K562 (cell line): ENCODE measurements at regions not wholly inside any gene's neighbourhood (a gene's known extent, or its start where the extent isn't known, plus 50 kb on each side); places are given as distances from the start of the nearest gene placed in this dataset.

Experiments used
- ATAC-seq: fragments of 200-7000 bp; cut with Tn5 transposase; 3 replicates; pipeline ENCODE4 v1.9.1; 2020; ENCODE audit warnings: moderate library complexity
- BruUV-seq: library from RNA; stranded (reverse); fragments of 400-500 nt; replicated peaks from 2 replicates; lab custom pipeline; 2021; lab: Mats Ljungman, UMichigan
- CTCF ChIA-PET: fragments of 300-600 bp; formaldehyde crosslinking; extraction: SDS; loops from one replicate; lab custom pipeline; 2021; ENCODE audit warnings: low intra/inter-chr PET ratio; lab: Yijun Ruan, JAX
- POLR2A ChIA-PET: fragments of 300-600, 350-650 bp; sonication (Branson Sonifier 250); formaldehyde crosslinking; extraction: SDS; loops from one replicate; lab custom pipeline; 2021; ENCODE audit warnings: antibody characterized with exemption, inconsistent platforms; lab: Yijun Ruan, JAX
- DNase-seq, 4 experiments: peaks; one replicate each; pipeline versions ENCODE4 v3.0.0 to v3.0.0-alpha.2; 2011 to 2018; ENCODE audit warnings: low spot score in 3 of 4, mixed read lengths in 3 of 4; ENCODE audit errors: extremely low read depth in 1 of 4
- FAIRE-seq: peaks from 2 replicates; lab custom pipeline; 2011; peaks lifted over from hg19 to GRCh38; lab: Jason Lieb, UNC
- H2AFZ ChIP-seq: 2 replicates; pipeline ENCODE4 v1.6.0; 2011; ENCODE audit warnings: low read depth, low read length, control low read depth, inconsistent platforms
- H3K27ac ChIP-seq: fragments of 200-600 bp; 3 replicates; pipeline ENCODE4 v1.8.0; 2011; ENCODE audit warnings: low read depth, mild to moderate bottlenecking, control low read depth, inconsistent platforms, low read length, moderate library complexity, mixed read lengths; ENCODE audit errors: extremely low read depth
- H3K27me3 ChIP-seq, 2 experiments: fragments of 300-600 bp in 1 of 2; 2 replicates in 1 of 2; 3 replicates in 1 of 2; pipeline versions ENCODE4 v1.6.0 to v1.8.0; 2011; ENCODE audit warnings: inconsistent platforms in 2 of 2, low read length in 2 of 2, mild to moderate bottlenecking in 1 of 2, mixed read lengths in 1 of 2, moderate library complexity in 1 of 2; ENCODE audit not compliant: control insufficient read depth in 2 of 2, insufficient read depth in 2 of 2
- H3K36me3 ChIP-seq: fragments of 300-600 bp; 3 replicates; pipeline ENCODE4 v1.8.0; 2011; ENCODE audit warnings: mild to moderate bottlenecking, low read length, inconsistent platforms; ENCODE audit not compliant: control insufficient read depth, insufficient read depth
- H3K4me1 ChIP-seq, 2 experiments: fragments of 200-600 bp in 1 of 2; replicated peaks in 1 of 2; 2 replicates in 1 of 2; 3 replicates in 1 of 2; pipeline versions ENCODE4 v1.5.1 to v1.8.0; 2011; ENCODE audit warnings: inconsistent platforms in 2 of 2, low read length in 2 of 2, mild to moderate bottlenecking in 1 of 2, mixed read lengths in 1 of 2, moderate library complexity in 1 of 2; ENCODE audit not compliant: control insufficient read depth in 2 of 2, insufficient read depth in 2 of 2
- H3K4me2 ChIP-seq: 2 replicates; pipeline ENCODE4 v1.6.1; 2011; ENCODE audit warnings: low read length, control low read depth, inconsistent platforms, mixed read lengths; ENCODE audit not compliant: insufficient read depth
- H3K4me3 ChIP-seq: fragments of 200-600 bp; sonication (generic), shearing (Covaris generic); 2 replicates; pipeline ENCODE4 v1.5.1; 2016; ENCODE audit warnings: control low read depth, inconsistent platforms
- H3K79me2 ChIP-seq: fragments of 200-600 bp; 3 replicates; pipeline ENCODE4 v1.8.0; 2011; ENCODE audit warnings: low read length, inconsistent platforms; ENCODE audit not compliant: control insufficient read depth, insufficient read depth
- H3K9ac ChIP-seq, 2 experiments: 2 replicates each; pipeline versions ENCODE4 v1.6.0 to v1.6.1; 2011; ENCODE audit warnings: low read depth in 2 of 2, low read length in 2 of 2, control low read depth in 1 of 2, inconsistent platforms in 1 of 2, mild to moderate bottlenecking in 1 of 2, mixed read lengths in 1 of 2; ENCODE audit not compliant: insufficient read depth in 1 of 2
- H3K9me1 ChIP-seq: one replicate; pipeline ENCODE4 v1.6.0; 2011; ENCODE audit warnings: inconsistent platforms, mild to moderate bottlenecking, low read length, moderate library complexity; ENCODE audit not compliant: control insufficient read depth, insufficient read depth
- H3K9me3 ChIP-seq: replicated peaks from 2 replicates; pipeline ENCODE4 v1.5.1; 2011; ENCODE audit warnings: low read depth, low read length, inconsistent platforms; ENCODE audit not compliant: control insufficient read depth, insufficient read depth
- H4K20me1 ChIP-seq: replicated peaks from 2 replicates; pipeline ENCODE4 v1.6.1; 2011; ENCODE audit warnings: low read length, inconsistent platforms, mixed read lengths; ENCODE audit not compliant: control insufficient read depth, insufficient read depth
- FOXK2 ChIP-seq, 2 experiments: fragments of 450-650 bp; IDR thresholded peaks in 1 of 2; conservative IDR thresholded peaks in 1 of 2; 2 replicates each; pipeline ENCODE4 v1.6.1; 2016; ENCODE audit warnings: low read depth in 2 of 2, mild to moderate bottlenecking in 1 of 2
- HDAC3 ChIP-seq: fragments of 450-650 bp; IDR thresholded peaks from 2 replicates; pipeline ENCODE4 v1.6.1; 2018; ENCODE audit warnings: borderline replicate concordance, mild to moderate bottlenecking, moderate library complexity; ENCODE audit not compliant: partially characterized antibody
- HDGF ChIP-seq: fragments of 450-650 bp; IDR thresholded peaks from 2 replicates; pipeline ENCODE4 v1.6.1; 2016
- MTA1 ChIP-seq: fragments of 450-650 bp; IDR thresholded peaks from 2 replicates; pipeline ENCODE4 v1.6.1; 2017; ENCODE audit warnings: borderline replicate concordance
- NFIX ChIP-seq: fragments of 250-450 bp; sonication (Bioruptor Pico); IDR thresholded peaks from 2 replicates; pipeline ENCODE4 v1.4.0; 2020; ENCODE audit warnings: low read depth, mild to moderate bottlenecking, moderate library complexity
- PHB2 ChIP-seq: fragments of 450-650 bp; IDR thresholded peaks from 2 replicates; pipeline ENCODE4 v1.6.1; 2017; ENCODE audit warnings: low read depth
- POLR2H ChIP-seq: IDR thresholded peaks from 2 replicates; pipeline ENCODE4 v1.6.1; 2016; ENCODE audit warnings: missing genetic modification characterization, low read depth, mild to moderate bottlenecking, control low read depth, missing compliant biosample characterization, moderate library complexity
- PTBP1 ChIP-seq: fragments of 200-400 bp; formaldehyde crosslinking; IDR thresholded peaks from 2 replicates; pipeline ENCODE4 v1.6.1; 2017; ENCODE audit warnings: low read depth, low read length
- SMAD3 ChIP-seq: fragments of 450-650 bp; formaldehyde crosslinking; conservative IDR thresholded peaks from 2 replicates; pipeline ENCODE4 v1.4.0; 2020; ENCODE audit warnings: mild to moderate bottlenecking
- SNRNP70 ChIP-seq: fragments of 200-400 bp; formaldehyde crosslinking; optimal IDR thresholded peaks from 2 replicates; pipeline ENCODE3; 2017; ENCODE audit warnings: low read depth, low read length
- ZNF217 ChIP-seq: sonication (generic); formaldehyde crosslinking; IDR thresholded peaks from 2 replicates; pipeline ENCODE4 v1.8.0; 2022; ENCODE audit warnings: mild to moderate bottlenecking, missing genetic modification reagents
- ZNF699 ChIP-seq: fragments of 250-450 bp; sonication (Bioruptor Pico); IDR thresholded peaks from 2 replicates; pipeline ENCODE4 v1.8.0; 2021; ENCODE audit warnings: mild to moderate bottlenecking, moderate library complexity; ENCODE audit not compliant: insufficient replicate concordance
- WGBS: fragments of 100-300 bp; shearing (Covaris generic); methylation state at CpG from one replicate; pipeline ENCODE4 v1.1.6; 2016; ENCODE audit warnings: low coverage, mixed read lengths; ENCODE audit not compliant: insufficient coverage; ENCODE audit errors: missing lambda C conversion rate; 5-methylcytosine and 5-hydroxymethylcytosine counted together
- in situ Hi-C: fragments of 300-500 bp; cut with MboI; formaldehyde crosslinking; loops from 4 replicates; pipeline ENCODE4 v1.15.0; 2018; ENCODE audit warnings: inconsistent platforms, mixed read lengths
- intact Hi-C: fragments of 100-400 bp; cut with micrococcal nuclease; formaldehyde crosslinking; loops from 2 replicates; pipeline ENCODE4 v1.14.2; 2022
- TF ChIP-seq, protein P1 (sequence below): sonication (generic); formaldehyde crosslinking; IDR thresholded peaks from 2 replicates; pipeline ENCODE4 v1.8.1; 2023; ENCODE audit warnings: mild to moderate bottlenecking, missing genetic modification reagents
- TF ChIP-seq, protein P2 (sequence below): sonication (generic); formaldehyde crosslinking; IDR thresholded peaks from 2 replicates; pipeline ENCODE4 v1.8.0; 2022; ENCODE audit warnings: mild to moderate bottlenecking, low read depth, missing genetic modification reagents
- TF ChIP-seq, protein P3 (sequence below): IDR thresholded peaks from 2 replicates; pipeline ENCODE4 v1.6.1; 2011; ENCODE audit not compliant: insufficient read length; ENCODE audit errors: extremely low read depth

DNA sequence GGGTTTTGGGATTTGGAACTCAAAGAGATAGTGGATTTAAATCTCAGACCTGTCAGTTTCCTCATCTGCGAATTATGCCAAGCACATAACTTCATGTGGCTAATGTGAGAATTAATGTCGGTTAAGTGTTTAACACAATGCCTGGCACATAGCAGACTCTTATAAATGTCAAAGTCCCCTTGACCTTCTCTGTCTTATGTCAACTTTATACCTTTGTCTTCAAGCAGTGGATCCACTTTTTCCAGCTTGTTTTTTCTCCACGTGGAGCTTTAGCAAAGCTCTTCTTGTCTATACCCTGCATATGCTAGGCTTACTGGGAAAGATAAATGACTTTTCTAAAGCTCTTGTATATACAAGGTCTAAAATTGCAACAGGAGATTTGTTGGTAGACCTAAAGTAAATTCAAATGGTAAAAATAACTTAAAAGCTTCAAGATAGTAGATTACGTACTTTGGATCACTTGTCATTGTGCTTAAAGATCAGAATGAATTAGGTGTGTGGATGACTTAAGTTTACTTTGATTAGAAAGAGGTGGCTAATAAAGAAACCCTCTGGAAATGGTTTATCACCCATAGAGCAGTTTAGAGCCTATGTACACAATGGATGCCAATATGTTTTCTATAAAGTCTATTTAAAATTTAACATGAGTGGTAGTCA lies 318.3 kb upstream of the SORL1-AS1 start (continued):
- no peak for TF ChIP-seq SNRNP70
- TF ChIP-seq NFIX: no peak
- TF ChIP-seq, protein P1, sequence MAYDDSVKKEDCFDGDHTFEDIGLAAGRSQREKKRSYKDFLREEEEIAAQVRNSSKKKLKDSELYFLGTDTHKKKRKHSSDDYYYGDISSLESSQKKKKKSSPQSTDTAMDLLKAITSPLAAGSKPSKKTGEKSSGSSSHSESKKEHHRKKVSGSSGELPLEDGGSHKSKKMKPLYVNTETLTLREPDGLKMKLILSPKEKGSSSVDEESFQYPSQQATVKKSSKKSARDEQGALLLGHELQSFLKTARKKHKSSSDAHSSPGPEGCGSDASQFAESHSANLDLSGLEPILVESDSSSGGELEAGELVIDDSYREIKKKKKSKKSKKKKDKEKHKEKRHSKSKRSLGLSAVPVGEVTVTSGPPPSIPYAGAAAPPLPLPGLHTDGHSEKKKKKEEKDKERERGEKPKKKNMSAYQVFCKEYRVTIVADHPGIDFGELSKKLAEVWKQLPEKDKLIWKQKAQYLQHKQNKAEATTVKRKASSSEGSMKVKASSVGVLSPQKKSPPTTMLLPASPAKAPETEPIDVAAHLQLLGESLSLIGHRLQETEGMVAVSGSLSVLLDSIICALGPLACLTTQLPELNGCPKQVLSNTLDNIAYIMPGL (CRISPR knock-in tag): no peak
- no peak for TF ChIP-seq HDGF
- no peak for TF ChIP-seq MTA1
- TF ChIP-seq, all 486 proteins: peak for 0

DNA sequence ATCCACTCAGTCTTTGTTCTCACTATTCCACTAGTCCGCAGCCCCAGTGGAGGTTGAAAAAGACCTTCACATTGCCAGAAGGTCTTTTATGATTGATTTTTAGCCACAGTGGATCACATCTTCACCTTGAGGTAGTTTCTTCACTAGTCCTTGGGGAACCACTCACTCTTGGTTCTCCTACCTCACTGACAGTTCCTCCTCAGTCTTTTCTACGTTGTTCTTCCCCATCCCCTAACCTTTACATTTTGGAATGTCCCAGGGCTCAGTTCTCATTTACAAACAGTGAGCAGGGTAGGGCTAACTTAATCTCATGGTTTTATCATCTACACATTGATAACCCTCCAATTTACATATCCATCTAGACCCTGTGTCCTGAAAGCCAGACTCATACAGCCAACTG lies 316.4 kb upstream of the SORL1-AS1 start:
- ChIA-PET POLR2A (no interaction called here), CTCF (no interaction called here)
- no peaks in the 10 kb centered on the region for H3K9me3 ChIP-seq
- FAIRE-seq: no peak
- H3K4me2 ChIP-seq: no peak overlapping the region
- H3K9ac ChIP-seq: no peak overlapping the region
- no peaks in the 10 kb centered on the region for H3K36me3 ChIP-seq
- no peak for ATAC-seq
- no peak overlapping the region for H3K27ac ChIP-seq
- no peak for DNase-seq
- in situ Hi-C loops (no loop called here), intact Hi-C loops (no loop called here)
- H3K4me1 ChIP-seq: no peaks in the 10 kb centered on the region
- H4K20me1 ChIP-seq: no peaks in the 10 kb centered on the region
- no peaks in the 10 kb centered on the region for H3K79me2 ChIP-seq
- no peak overlapping the region for H3K4me3 ChIP-seq
- H3K9me1 ChIP-seq: no peaks in the 10 kb centered on the region
- no TSS peak for BruUV-seq
- H2AFZ ChIP-seq: no peak overlapping the region
- WGBS: 0% methylated on average over 2 of the region's 2 CpGs
- H3K27me3 ChIP-seq: no peaks in the 10 kb centered on the region
- TF ChIP-seq POLR2H (tag) (no peak), ZNF217 (CRISPR knock-in tag) (no peak), HDAC3 (no peak), PTBP1 (no peak), PHB2 (no peak), FOXK2 (conservative IDR thresholded peaks at IDR 0.05 in 1 of 2, IDR thresholded peaks at IDR 0.05 in 1 of 2; ENCODE audit: low read depth in 2 of 2) (no peak), SMAD3 (CRISPR knock-in tag) (no peak), ZNF699 (CRISPR knock-in tag) (no peak)
- TF ChIP-seq, protein P2, sequence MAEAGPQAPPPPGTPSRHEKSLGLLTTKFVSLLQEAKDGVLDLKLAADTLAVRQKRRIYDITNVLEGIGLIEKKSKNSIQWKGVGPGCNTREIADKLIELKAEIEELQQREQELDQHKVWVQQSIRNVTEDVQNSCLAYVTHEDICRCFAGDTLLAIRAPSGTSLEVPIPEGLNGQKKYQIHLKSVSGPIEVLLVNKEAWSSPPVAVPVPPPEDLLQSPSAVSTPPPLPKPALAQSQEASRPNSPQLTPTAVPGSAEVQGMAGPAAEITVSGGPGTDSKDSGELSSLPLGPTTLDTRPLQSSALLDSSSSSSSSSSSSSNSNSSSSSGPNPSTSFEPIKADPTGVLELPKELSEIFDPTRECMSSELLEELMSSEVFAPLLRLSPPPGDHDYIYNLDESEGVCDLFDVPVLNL (CRISPR knock-in tag): no peak
- TF ChIP-seq, protein P3, sequence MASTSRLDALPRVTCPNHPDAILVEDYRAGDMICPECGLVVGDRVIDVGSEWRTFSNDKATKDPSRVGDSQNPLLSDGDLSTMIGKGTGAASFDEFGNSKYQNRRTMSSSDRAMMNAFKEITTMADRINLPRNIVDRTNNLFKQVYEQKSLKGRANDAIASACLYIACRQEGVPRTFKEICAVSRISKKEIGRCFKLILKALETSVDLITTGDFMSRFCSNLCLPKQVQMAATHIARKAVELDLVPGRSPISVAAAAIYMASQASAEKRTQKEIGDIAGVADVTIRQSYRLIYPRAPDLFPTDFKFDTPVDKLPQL: no peak
